Mammary epithelial cell (primary cell): ENCODE measurements at regions not wholly inside any gene's neighbourhood (a gene's known extent, or its start where the extent isn't known, plus 50 kb on each side); places are given as distances from the start of the nearest gene placed in this dataset.

Experiments used
- CTCF ChIP-seq, 2 donors: IDR thresholded peaks in 1 of 2; conservative IDR thresholded peaks in 1 of 2; 2 replicates each; pipeline ENCODE4 v1.5.1; 2011 to 2012; ENCODE audit warnings: inconsistent platforms in 2 of 2, low read length in 2 of 2, mild to moderate bottlenecking in 2 of 2, control low read depth in 1 of 2, low read depth in 1 of 2; ENCODE audit not compliant: insufficient read depth in 1 of 2; ENCODE audit errors: extremely low read depth in 1 of 2
- EZH2 ChIP-seq: IDR thresholded peaks from 2 replicates; pipeline ENCODE4 v1.6.1; 2012; ENCODE audit warnings: low read length, inconsistent platforms, borderline replicate concordance

- TF ChIP-seq CTCF (conservative IDR thresholded peaks at IDR 0.05 in 1 of 2, IDR thresholded peaks at IDR 0.05 in 1 of 2; ENCODE audit: extremely low read depth in 1 of 2, insufficient read depth in 1 of 2, low read depth in 1 of 2, low read length in 2 of 2) (no peak), EZH2 (no peak)
These were observed 178.2 kb downstream of the RASSF9 start for GRCh38 chr12:85657836-85658630.
